ENCODE measurements at regions not wholly inside any gene's neighbourhood (a gene's known extent, or its start where the extent isn't known, plus 50 kb on each side); places are given as distances from the start of the nearest gene placed in this dataset.

DNA sequence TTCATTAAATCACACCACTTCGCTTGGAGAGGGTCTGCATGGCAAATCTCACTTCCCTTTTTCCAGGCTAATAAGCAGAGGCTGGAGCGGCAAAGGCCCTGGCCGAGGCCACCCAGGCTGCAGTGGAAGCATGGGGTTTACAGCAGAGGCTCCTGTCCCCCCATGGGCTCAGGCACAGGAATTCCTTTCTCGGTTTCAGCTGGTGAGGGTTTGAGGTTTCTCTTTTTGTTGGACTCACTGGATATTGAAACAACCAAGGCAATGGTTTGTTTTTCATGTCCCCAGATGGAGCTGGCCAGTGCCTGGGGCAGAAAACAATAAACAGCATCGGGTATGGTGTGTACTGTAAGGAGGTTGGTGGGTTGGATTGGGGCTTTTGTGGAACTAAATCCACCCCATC, 175.6 kb upstream of the RASGRP1 start:
- TF ChIP-seq, protein P1, sequence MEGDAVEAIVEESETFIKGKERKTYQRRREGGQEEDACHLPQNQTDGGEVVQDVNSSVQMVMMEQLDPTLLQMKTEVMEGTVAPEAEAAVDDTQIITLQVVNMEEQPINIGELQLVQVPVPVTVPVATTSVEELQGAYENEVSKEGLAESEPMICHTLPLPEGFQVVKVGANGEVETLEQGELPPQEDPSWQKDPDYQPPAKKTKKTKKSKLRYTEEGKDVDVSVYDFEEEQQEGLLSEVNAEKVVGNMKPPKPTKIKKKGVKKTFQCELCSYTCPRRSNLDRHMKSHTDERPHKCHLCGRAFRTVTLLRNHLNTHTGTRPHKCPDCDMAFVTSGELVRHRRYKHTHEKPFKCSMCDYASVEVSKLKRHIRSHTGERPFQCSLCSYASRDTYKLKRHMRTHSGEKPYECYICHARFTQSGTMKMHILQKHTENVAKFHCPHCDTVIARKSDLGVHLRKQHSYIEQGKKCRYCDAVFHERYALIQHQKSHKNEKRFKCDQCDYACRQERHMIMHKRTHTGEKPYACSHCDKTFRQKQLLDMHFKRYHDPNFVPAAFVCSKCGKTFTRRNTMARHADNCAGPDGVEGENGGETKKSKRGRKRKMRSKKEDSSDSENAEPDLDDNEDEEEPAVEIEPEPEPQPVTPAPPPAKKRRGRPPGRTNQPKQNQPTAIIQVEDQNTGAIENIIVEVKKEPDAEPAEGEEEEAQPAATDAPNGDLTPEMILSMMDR (IDR thresholded peaks at IDR 0.05; ENCODE audit: extremely low read depth in 1 of 2, insufficient read depth in 1 of 2, low read depth in 1 of 2, low read length in 2 of 2) = no peak
- TF ChIP-seq POLR2A (IDR thresholded peaks at IDR 0.05; ENCODE audit: low read depth, low read length) = no peak

All from endothelial cell of umbilical vein (primary cell).